HG02943 (cell line): ENCODE measurements at regions not wholly inside any gene's neighbourhood (a gene's known extent, or its start where the extent isn't known, plus 50 kb on each side); places are given as distances from the start of the nearest gene placed in this dataset.
"Not testable (repeated sequence)": the region's sequence is repeated elsewhere in the genome, so short reads cannot be mapped to it uniquely, and the experiment has no call there.

ENCODE experiments used
- ATAC-seq: cut with Tn5 transposase; IDR thresholded peaks from one replicate; pipeline ENCODE4 v1.9.1; 2021; ENCODE audit warnings: mild to moderate bottlenecking, low read depth, moderate library complexity; ENCODE audit not compliant: unreplicated experiment

DNA sequence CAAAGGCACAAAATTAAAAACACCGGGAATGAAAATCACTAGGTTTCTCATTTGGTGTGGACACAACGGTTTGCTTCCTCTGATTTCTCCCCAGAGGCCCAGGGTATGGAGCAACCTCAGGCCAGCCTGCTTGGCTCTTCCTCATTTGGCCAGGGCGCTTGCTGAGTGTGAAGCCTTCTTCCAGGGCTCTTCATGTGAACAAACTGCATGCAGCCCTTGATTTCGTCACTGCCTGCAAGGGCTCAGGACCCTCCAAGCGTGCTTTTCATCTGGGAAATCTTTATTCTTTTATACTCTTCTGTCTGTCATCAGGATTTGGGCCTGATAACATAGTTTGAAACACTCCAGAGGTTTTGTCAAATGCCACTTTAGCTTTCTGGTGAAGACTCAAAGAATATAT, 122.6 kb upstream of the KLF4 start:
- no peak for ATAC-seq

DNA sequence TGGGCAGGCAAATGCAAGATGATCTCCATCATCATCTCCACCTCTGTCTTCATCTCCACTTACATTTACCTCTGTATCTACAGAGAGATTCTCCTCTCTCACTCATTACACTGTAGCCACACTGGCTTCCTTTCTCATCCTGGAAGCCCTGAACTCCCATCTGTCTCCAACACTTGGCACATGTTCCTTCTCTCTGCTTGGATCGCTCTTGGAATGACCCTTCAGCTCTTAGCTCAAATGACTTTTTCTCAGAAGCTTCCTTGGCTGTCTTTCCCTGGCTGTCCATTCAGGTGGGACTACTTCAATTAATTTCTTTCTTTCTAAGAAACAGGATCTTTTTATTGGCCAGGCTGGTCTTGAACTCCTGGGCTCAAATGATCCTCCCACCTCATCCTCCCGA, 120.0 kb upstream of the KLF4 start:
- ATAC-seq, result no peak

DNA sequence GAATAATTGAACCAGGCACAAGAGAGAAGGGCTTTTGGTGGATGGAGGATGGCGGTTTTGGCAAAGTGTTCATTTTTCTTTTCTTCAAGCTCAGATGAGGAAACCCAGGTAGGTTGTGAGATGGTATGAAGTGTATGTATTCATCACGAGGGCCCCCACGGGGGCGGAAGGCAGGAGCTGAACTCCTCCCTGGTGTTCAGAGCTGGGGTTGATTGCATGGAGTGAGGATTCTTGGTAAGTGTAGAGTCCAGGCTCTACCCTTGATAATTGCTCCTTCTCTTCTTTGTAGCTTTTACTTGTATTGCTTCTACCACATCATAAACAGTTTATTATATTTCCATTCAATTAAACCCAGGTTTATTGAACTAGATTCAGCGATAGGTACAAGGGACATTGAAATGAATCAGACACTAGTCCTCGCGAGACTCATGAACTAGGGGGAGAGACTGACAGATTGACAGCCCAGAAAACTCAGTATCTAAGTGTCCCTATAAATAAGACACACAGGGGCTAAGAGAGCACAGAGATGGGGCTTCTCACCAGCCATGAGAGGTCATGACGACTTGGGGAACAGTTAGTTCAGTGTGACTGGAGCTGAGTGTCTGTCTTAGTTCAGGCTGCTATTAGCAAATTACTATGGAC, 116.7 kb upstream of the KLF4 start:
- no peak for ATAC-seq

DNA sequence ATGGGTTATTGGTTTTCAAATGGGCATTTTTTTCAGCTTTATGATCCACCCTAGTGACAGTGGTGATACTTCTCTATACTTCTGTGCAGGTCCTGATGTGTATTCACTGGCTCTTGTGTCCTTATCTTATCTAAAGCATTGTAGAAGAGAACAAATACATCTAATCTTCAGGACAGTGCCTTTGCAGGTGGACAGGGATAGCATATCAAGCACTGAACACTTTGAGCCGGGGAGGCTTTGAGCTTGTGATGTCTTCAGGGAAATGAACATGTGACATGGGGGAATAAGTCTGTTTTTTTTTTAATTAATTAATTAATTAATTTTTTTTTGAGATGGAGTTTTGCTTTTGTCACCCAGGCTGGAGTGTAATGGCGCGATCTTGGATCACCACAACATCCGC, 115.5 kb upstream of the KLF4 start:
- ATAC-seq, result no peak

DNA sequence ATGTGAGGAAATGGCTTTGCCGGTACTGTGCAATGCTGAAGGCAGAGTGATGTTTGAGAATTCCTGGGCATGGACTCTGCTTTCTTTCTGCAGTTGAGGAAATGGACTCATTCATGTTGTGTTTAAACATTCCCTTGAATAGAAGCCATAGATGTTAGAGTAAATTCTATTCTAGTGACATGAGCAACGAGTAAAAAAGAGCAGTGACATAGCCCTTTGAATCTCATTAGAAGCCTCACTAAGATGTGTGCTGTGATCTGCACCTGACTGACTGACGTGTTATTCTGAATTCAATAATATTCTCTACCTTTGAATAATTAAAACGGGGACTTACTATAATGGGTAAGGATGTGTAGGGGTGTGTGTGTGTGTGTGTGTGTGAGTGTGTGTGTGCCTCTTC, 113.7 kb upstream of the KLF4 start:
- ATAC-seq, result no peak

DNA sequence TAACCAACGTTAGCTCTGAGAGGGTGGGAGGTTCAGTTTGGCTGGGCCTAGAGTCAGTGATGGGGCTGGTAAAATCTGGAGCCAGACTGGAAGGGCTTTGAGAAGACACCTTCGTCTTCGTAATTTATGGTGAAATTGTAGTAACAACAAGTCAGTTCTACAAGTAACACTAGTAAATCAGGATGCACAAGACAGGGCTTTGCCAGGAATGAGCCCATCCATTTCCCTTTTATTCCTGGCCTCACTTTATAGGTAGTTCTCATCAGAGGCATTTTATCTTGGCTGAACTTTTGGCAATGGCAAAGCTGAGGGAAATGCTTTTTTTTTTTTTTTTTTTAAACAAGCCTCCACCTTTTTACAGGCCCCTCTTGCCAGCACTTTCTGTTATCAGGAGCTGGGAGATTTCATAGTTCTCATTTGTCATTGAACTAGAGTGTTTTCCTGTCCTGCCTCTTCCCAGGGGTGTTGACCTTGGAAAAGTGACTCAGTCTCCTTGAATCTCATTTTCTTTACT, 110.5 kb upstream of the KLF4 start:
- ATAC-seq, result no peak

DNA sequence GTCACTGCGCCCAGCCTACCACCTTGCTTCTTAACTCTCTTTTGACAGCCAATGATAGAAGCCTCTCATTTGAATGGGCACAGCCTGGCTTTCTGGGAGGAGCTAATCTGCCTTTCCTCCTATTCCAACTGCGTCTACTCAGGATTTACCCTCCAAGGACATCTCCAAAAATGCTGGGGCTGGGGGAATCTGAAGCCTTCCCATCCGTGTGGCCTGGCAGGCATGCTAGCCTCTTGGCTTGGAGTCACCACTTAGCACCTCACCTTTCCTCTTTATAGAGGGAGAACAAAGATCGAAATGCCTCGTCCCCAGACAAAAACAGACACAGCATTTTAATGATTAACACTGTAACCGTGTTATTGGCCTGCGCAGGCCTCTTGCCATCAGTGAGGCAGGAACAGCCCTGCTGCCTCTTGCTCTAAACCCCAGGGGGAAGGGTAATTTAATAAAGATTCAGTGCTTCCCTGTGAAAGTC, 108.2 kb upstream of the KLF4 start:
- ATAC-seq, result no peak

DNA sequence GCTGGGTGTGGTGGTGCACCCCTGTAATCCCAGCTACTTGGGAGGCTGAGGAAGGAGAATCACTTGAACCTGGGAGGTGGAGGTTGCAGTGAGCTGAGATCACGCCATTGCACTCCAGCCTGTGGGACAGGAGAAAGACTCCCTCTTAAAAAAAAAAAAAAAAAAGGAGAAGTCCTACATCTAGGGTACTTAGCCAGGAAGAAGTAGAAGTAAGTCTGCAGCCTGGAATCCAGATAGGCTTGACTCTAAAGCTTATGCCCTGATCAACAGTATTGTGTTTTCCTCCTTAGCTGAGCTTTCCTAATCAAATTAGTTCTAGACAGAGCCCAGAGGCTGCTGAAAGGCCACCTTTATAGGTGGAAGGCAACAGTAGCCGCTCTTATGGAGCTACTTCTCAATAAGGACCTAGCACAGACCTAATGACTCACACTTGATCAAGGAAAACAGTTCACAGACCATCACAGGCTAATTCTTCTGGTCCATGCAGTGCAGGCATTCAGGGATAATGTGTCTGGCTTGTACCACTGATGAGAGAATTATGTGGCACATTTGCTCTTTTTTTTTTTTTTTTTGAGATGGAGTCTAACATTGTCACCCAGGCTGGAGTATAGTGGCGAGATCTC, 105.5 kb upstream of the KLF4 start:
- ATAC-seq, result no peak

DNA sequence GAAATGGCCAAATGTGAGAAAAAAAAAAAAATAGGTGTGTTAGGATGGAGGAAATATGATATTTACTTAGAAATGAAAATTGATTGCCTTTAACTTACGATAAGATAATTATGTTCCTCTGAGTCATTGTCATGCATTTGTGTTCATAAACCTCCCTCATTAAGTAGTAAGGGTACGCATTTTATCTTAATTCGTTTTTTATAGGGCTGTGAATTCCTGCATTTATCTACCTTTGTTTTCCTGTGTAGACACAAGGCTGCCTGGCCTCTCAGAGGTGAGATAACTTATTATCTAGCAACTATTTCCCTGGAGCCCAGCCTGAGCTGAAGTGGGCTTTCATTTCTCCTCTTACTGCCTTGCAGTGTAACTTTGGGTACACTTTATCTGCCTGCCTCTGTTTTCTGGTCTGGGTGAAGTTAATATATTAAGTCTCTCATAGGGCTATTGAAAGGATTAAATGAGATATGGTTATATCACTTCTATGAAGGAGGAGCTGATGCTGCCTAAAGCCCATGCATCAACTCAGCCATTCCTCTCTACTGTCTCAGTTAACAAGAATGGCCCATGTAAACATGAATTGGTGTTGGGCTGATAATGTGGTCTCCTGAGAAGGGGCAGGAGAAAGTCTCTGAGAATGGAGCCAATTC, 103.8 kb upstream of the KLF4 start:
- ATAC-seq, result no peak

DNA sequence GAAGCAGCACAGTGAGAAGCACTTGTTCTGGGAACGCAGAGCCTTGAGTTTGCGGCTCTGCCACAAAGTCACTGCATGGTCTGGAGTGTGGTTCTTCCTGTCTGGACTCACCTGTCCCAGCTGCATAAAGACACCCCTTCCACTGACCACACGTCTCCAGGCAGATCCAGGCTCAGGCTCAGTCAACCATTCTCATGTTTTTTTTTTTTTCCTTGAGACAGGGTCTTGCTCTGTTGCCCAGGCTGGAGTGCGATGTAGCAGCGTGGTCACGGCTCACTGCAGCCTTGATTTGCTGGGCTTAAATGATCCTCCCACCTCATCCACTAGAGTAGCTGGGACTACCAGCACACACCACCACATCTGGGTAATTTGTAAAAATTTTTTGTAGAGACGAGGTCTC, 102.9 kb upstream of the KLF4 start:
- ATAC-seq, result no peak

DNA sequence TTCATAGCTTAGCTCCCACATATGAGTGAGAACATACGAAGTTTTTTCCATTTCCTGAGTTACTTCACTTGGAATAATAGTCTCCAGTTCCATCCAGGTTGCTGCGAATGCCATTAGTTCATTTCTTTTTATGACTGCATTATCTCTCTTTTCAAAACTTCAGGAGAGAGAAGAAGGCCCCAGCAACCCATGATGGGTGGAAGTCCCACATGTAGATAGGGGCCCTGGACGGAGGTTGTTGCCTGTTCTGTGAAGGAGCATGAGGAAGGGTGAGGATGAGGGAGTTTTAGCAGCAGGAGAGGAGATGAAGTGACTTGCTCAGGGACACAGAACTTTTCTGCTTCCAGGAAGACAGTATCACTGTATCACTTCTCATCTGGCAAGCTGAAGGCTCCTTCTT, 102.2 kb upstream of the KLF4 start:
- no peak for ATAC-seq

DNA sequence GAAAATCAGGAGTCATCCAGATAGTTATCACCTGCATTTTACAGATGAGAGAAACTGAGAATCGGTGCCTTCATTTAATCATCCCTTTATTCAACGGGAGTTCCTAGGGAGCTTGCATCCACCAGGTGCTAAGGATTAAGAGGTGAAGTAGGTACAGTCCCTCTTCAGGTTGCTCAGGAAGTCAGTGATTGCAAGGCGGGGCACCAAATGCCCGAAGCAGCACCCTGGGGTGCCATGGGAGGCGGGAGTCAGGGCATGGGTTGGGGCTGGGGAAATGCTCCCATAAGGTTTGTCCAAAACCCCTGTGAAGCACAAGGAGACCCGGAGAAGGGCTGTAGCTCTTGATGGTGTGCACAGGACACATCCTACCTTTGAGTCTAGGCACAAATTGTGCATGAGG, 98.8 kb upstream of the KLF4 start:
- no peak for ATAC-seq

DNA sequence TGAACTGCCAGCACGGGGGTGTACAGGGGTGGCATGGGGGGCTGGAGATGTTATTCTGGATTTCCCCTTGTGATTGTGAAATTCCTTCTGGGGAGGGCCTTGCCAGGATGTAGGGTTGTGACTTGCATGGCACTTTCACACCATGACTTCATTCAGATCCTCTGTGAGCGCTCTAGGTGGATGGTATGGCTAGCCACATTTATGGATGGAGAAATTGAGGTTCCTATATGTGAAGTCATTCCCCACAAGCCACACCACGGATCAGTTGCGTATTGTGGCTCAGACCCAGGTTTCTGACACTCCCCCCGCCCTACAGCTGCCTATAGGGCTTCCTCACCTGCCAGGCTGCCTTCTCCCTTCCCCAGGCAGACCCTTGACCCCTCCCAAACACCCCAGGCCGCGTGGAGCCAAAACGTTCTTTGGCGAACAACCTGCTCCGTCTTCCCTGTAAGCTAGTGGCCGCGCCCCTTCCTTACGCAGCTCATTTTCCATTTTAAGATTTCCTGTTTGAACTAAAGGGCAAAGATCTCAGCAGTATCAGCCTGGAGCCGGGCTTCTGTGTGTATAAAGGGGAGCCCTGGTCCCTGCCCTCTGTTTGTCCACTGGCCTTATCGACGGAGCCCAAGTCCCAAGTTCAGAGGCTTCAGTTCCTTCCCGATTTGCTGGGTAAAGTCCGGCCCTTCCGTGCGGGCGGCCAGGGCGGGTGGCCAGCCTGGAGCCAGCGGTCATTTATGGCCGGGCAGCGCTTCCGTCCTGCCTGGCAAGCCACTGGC, 97.8 kb upstream of the KLF4 start:
- no peak for ATAC-seq

DNA sequence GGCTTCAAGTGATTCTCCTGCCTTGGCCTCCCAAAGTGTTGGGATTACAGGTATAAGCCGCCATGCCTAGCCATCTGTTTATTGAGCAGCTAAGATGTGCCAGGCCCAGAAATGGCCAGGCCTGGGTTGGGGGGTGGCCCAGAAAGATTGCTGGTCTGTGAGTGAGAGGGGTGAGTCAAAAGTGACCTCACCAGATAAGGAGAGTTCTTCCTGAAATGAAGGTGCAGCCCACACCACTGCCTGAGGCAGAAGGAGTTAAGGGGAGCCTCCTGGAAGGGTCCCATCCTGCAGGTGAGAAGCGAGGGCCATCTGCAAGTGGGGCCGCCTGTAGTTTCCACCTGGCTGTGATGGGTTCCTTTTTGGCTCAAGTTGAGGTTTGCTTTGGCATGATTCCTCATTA, 96.9 kb upstream of the KLF4 start:
- ATAC-seq, result no peak

DNA sequence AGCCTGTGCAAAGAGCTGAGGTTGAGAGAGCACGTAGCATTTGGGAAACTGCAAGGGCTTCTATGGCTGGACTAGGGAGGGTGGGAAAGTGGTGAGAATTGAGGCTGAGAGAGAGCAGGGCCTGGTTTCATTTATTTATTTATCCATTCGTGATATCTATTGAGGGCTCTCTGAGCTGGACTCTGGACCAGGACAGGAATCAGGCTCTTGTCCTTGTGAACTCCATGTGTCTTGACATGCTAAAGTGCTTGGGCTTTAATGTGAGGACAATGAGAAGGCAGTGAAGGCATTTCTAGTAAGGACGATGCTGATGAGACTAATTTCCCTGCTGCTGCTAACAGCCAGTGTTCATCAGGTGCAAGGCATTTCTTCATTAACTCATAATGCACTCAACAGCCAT, 95.9 kb upstream of the KLF4 start:
- no peak for ATAC-seq

DNA sequence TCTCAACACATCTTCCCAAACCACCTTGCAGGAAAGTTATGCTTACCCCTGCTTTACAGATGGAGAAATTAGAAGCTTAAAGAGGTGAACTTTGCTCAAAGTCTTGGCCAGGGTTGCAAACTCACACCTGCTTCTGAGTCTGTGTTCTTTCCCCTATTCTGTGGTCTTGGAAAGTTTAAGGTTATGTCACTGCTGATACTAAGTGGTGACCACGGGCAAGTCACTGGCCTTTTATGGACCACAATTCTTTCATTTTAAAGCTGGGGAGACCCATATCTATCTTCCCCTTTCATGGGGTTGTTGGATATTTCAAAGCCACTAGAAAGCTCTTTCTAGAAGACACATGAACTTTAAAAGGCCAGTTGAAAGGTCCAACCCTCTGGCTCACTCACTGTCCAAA, 95.4 kb upstream of the KLF4 start:
- ATAC-seq, result no peak

DNA sequence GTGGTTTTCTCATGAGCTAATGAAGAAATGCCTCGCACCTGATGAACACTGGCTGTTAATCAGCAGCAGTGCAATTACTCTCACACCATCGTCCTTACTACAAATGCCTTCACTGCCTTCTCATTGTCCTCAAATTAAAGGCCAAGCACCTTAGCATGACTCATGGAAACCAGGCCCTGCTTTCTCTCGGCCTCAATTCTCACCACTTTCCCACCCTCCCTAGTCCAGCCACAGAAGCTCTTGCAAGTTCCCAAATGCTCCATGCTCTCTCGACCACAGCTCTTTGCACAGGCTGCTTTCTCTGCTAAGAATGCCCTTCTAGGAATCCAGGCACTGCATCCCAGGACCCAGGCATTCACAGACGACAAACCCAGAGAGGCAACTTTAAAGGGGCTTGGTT, 94.6 kb upstream of the KLF4 start:
- no peak for ATAC-seq

DNA sequence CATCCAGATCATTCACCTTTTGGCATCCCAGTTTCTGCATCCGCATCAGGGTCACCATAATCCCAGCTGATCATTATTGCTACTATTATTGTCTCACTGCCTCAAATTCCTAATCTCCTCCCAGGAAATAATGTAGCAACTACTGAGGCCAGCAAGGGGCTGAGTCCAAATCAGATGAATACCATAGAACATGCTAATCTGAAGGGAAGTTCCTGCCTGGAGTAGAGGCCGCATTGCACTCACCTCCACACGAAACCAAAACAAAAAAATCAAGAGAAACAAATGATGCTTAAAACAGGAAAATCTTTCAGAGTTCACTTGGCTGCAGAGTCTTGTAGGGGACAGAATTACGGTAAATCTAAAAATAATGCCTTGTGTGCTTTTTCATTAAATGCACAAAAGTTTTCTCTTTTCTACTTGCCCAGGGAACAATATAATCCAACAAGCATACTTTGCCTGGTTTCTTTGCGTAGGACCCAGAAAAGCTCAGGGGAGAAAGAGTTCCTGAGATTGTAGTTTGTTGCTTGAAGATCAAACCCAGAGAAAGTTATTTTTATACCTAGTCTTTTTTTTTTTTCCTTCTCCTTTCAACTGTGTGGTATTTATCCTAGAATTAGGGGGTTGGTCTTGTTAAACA, 87.7 kb upstream of the KLF4 start:
- no peak for ATAC-seq

DNA sequence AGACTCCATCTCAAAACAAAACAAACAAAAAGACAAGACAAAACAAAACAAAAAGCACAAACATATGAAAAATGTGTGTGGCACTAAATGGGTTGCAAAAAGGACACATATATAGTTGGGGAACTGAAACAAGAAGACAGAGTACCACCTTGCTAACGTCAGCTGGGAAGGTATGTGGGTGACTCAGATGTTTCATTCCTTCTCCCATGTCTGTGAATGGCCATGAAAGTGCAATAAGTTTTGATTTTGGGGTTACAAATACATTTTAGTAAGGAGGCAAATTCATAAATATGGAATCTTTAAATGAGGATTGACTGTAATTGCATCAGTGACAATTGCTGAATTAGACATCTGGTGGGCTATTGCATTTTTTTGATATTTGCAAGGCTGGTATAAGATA, 81.6 kb upstream of the KLF4 start:
- ATAC-seq, result no peak

DNA sequence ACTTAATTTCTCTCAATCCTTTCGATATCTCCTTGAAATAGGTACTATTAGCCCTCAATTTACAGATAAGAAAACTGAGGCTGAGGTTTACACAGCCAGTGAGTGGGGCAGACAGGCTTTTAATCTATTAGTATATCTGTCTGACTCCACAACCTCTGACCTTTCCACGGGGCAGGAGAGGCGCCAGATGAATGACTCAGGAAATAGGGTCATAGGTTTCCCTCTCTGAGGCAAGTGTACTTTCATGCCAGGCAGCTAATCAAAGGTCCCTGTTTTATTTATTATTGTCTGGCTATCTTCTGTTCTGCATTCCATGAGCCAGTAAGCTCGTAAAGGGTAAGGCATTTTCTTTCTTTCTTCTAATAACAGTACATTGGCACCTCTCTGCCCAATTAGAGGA, 79.6 kb upstream of the KLF4 start:
- ATAC-seq, result no peak

DNA sequence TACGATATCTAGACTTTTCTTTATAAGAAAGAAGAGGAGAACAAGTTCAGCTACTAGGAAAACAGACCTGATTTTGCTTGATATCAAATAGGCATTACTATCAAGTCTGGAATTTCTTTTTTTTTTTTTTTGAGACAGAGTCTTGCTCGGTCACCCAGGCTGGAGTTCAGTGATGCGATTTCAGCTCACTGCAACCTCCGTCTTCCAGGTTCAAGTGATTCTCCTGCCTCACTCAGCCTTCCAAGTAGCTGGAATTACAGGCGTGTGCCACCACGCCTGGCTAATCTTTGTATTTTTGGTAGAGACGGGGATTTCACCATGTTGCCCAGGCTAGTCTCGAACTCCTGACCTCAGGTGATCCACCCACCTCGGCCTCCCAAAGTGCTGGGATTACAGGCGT, 78.8 kb upstream of the KLF4 start:
- ATAC-seq, result not testable (repeated sequence)
